ENCODE measurements at regions not wholly inside any gene's neighbourhood (a gene's known extent, or its start where the extent isn't known, plus 50 kb on each side); places are given as distances from the start of the nearest gene placed in this dataset.

DNA sequence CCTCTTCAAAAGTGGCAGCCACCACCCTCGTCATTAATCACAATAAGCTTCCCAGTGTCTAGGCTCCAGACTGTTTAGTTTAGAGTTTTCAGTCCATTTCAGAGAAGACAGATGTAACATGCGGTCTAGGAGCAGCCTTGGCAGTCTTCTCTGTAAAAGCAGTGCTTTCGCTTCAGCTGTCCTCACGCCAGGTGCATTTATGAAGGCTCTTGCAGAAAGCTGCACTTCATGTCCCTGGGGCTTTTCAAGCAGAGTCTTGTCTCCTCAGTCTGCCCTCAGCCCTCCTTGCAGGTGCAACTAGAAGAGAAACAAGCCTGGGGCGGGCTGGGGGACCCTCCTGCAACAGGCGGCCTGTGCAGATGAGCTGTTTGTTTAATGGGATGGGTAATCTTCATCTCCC is 281.9 kb downstream of the DRD1 start (continued):
- TF ChIP-seq SIN3A (IDR thresholded peaks at IDR 0.05; ENCODE audit: borderline replicate concordance, low read depth, low read length) (no peak), CHD2 (IDR thresholded peaks at IDR 0.05; ENCODE audit: low read length, partially characterized antibody) (no peak), FOSL2 (IDR thresholded peaks at IDR 0.05; ENCODE audit: borderline replicate concordance, low read depth) (no peak), SMC3 (IDR thresholded peaks at IDR 0.05; ENCODE audit: low read depth, low read length) (no peak)
- TF ChIP-seq, protein P1, sequence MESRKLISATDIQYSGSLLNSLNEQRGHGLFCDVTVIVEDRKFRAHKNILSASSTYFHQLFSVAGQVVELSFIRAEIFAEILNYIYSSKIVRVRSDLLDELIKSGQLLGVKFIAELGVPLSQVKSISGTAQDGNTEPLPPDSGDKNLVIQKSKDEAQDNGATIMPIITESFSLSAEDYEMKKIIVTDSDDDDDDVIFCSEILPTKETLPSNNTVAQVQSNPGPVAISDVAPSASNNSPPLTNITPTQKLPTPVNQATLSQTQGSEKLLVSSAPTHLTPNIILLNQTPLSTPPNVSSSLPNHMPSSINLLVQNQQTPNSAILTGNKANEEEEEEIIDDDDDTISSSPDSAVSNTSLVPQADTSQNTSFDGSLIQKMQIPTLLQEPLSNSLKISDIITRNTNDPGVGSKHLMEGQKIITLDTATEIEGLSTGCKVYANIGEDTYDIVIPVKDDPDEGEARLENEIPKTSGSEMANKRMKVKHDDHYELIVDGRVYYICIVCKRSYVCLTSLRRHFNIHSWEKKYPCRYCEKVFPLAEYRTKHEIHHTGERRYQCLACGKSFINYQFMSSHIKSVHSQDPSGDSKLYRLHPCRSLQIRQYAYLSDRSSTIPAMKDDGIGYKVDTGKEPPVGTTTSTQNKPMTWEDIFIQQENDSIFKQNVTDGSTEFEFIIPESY (IDR thresholded peaks at IDR 0.05; ENCODE audit: borderline replicate concordance, low read depth): no peak

DNA sequence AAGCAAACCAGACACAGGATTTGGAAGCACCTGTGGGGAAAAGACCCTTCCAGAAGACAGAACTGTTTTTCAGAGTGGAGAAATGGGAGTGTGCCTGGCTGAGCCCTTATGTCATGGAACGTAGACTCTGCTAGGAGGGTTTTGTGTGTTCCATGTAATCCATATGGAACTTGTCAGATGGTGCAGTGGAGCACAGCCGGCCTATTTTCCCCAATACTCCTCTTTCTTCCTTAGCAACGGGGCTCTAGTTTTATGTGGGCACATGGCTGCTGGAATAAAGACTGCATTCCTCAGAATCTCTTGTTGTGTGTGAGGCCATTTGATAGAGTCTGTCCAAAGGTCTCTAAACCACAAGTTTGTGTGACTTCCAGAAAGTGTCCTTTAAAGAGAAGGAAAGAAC is 284.0 kb downstream of the DRD1 start:
- no peaks in the 10 kb centered on the region for H4K20me1 ChIP-seq (ENCODE audit: insufficient read depth)
- POLR2A ChIA-PET: no interaction called here
- TF ChIP-seq RXRA (IDR thresholded peaks at IDR 0.05; ENCODE audit: borderline replicate concordance, low read depth): no peak
- TF ChIP-seq NRF1 (IDR thresholded peaks at IDR 0.05; ENCODE audit: low read depth, low read length): no peak
- TF ChIP-seq REST (IDR thresholded peaks at IDR 0.05; ENCODE audit: low read depth, low read length): no peak
- no peak for TF ChIP-seq FOXM1 (IDR thresholded peaks at IDR 0.05; ENCODE audit: low read depth)
- TF ChIP-seq USF2 (IDR thresholded peaks at IDR 0.05; ENCODE audit: borderline replicate concordance, low read depth, low read length): no peak
- TF ChIP-seq CHD2 (IDR thresholded peaks at IDR 0.05; ENCODE audit: low read length, partially characterized antibody): no peak
- no peak for TF ChIP-seq FOXJ3 (CRISPR knock-in tag; IDR thresholded peaks at IDR 0.05)
- no peak for TF ChIP-seq TAF1 (IDR thresholded peaks at IDR 0.05; ENCODE audit: borderline replicate concordance, low read depth, low read length)
- TF ChIP-seq SIN3A (IDR thresholded peaks at IDR 0.05; ENCODE audit: borderline replicate concordance, low read depth, low read length): no peak
- TF ChIP-seq GABPA (IDR thresholded peaks at IDR 0.05; ENCODE audit: low read depth): no peak
- TF ChIP-seq YY1 (IDR thresholded peaks at IDR 0.05; ENCODE audit: low read depth): no peak
- TF ChIP-seq, protein P1 (IDR thresholded peaks at IDR 0.05; ENCODE audit: borderline replicate concordance, low read depth): no peak
- TF ChIP-seq EZH2phosphoT487 (IDR thresholded peaks at IDR 0.05; ENCODE audit: borderline replicate concordance, low read depth): no peak
- no peak for TF ChIP-seq ELF1 (IDR thresholded peaks at IDR 0.05)

More for the DNA sequence above, 284.0 kb downstream of the DRD1 start:
- H3K9me3 ChIP-seq: no peaks in the 10 kb centered on the region
- H3K4me3 ChIP-seq (ENCODE audit: low read depth in 2 of 2, low read length in 1 of 2): no peak overlapping the region
- no peak for DNase-seq
- WGBS (ENCODE audit: low lambda C conversion rate): 0% methylated on average over 3 of the region's 3 CpGs
- no peaks in the 10 kb centered on the region for H3K4me1 ChIP-seq (ENCODE audit: control insufficient read depth in 1 of 2, insufficient read depth in 2 of 2, low read depth in 1 of 2, low read length in 1 of 2)
- H3F3A ChIP-seq (replicated peaks; ENCODE audit: insufficient read depth): no peaks in the 10 kb centered on the region
- H3K9me2 ChIP-seq: no peaks in the 10 kb centered on the region
- no peak overlapping the region for H3K4me2 ChIP-seq
- CTCF ChIA-PET: no interaction called here
- H3K79me2 ChIP-seq (ENCODE audit: insufficient read depth): no peaks in the 10 kb centered on the region
- H3K36me3 ChIP-seq (replicated peaks in 1 of 2; ENCODE audit: control insufficient read depth in 1 of 2, insufficient read depth in 2 of 2, low read length in 1 of 2): no peaks in the 10 kb centered on the region
- H3K27me3 ChIP-seq (ENCODE audit: insufficient read depth): no peaks in the 10 kb centered on the region; the same call in 1 of the 2 replicates
- no peak overlapping the region for H3K9ac ChIP-seq
- no peak overlapping the region for H2AFZ ChIP-seq (ENCODE audit: low read depth)
- H3K27ac ChIP-seq (ENCODE audit: low read depth in 2 of 2, low read length in 1 of 2): no peak overlapping the region

Measured in SK-N-SH (cell line).